OCI-LY3 (cell line): ENCODE measurements at regions not wholly inside any gene's neighbourhood (a gene's known extent, or its start where the extent isn't known, plus 50 kb on each side); places are given as distances from the start of the nearest gene placed in this dataset.

ENCODE experiments used
- H2AFZ ChIP-seq: fragments of 200-600, 300-600 bp; shearing (Covaris generic); 2 replicates; pipeline ENCODE4 v1.6.0; 2014; ENCODE audit warnings: antibody characterized with exemption, low read depth, low read length
- H3K27ac ChIP-seq: fragments of 200-600, 300-600 bp; sonication (generic); 2 replicates; pipeline ENCODE4 v1.5.1; 2014; ENCODE audit warnings: mild to moderate bottlenecking, low read length, moderate library complexity, mixed read lengths
- H3K27me3 ChIP-seq: fragments of 200-600, 300-600 bp; sonication (generic); 2 replicates; pipeline ENCODE4 v1.6.1; 2014; ENCODE audit warnings: low read depth, low read length, mixed read lengths
- H3K36me3 ChIP-seq: fragments of 200-600, 300-600 bp; sonication (generic); replicated peaks from 2 replicates; pipeline ENCODE3; 2014; ENCODE audit warnings: low read depth, low read length, mixed read lengths
- H3K4me1 ChIP-seq: fragments of 300-600, 200-600 bp; sonication (generic); 2 replicates; pipeline ENCODE4 v1.6.1; 2014; ENCODE audit warnings: low read length, mixed read lengths
- H3K4me2 ChIP-seq: fragments of 200-600, 300-600 bp; sonication (generic); 2 replicates; pipeline ENCODE4 v1.6.1; 2014; ENCODE audit warnings: low read length, mixed read lengths
- H3K4me3 ChIP-seq: fragments of 300-600, 200-600 bp; sonication (generic); 2 replicates; pipeline ENCODE4 v1.5.1; 2014; ENCODE audit warnings: antibody characterized with exemption, mild to moderate bottlenecking, low read length, moderate library complexity
- H3K79me2 ChIP-seq: fragments of 300-600, 200-600 bp; shearing (Covaris generic); 2 replicates; pipeline ENCODE4 v1.6.1; 2014; ENCODE audit warnings: mild to moderate bottlenecking, low read length, mixed read lengths
- H3K9ac ChIP-seq: fragments of 300-600, 200-600 bp; shearing (Covaris generic); 2 replicates; pipeline ENCODE4 v1.6.0; 2014; ENCODE audit warnings: mild to moderate bottlenecking, low read length, moderate library complexity
- H3K9me3 ChIP-seq: fragments of 200-600, 300-600 bp; shearing (Covaris generic); 2 replicates; pipeline ENCODE4 v1.6.1; 2014; ENCODE audit warnings: low read length, mixed read lengths; ENCODE audit not compliant: insufficient read depth
- H4K20me1 ChIP-seq: fragments of 200-600, 300-600 bp; sonication (generic); 2 replicates; pipeline ENCODE4 v1.6.1; 2016; ENCODE audit warnings: low read length, mixed read lengths; ENCODE audit not compliant: insufficient read depth
- EZH2phosphoT487 ChIP-seq: fragments of 200-600 bp; shearing (Covaris generic); IDR thresholded peaks from 2 replicates; pipeline ENCODE4 v1.6.1; 2018; ENCODE audit warnings: antibody characterized with exemption, mixed run types, low read depth
- TF ChIP-seq, protein P1 (sequence below): fragments of 200-600, 300-600 bp; sonication (generic); IDR thresholded peaks from 2 replicates; pipeline ENCODE4 v1.5.1; 2014; ENCODE audit warnings: antibody characterized with exemption, low read length, low read depth

DNA sequence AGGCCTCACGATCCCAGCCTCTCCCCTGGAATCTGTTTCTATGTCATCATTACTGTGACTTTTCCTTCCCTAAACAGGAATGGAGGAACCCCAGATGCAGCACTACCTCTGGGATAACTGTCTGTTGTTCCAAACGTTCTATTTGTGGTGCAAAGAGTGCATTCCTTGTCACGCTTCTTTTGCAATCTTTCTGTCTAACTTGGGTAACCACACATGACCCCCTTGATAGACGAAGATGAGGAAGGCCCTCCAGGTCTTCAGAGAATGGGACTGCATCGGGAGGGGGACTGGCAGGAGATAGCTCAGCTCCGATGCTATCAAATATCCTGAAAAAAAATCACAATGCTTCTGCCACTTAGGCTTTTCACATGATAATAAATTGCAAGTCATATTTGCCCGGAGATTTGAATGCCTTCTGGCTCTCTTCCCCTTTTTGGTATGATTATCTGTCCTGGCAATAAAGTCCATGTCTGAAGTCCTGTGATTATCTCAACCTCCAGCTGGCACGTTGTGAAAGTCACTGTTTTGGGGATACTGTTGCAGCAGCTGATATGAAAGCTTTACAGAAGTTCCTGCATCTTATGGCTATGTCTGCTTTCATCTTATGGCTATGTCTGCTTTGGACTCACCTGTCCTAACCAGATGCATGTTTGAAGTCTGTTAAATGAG, 148.7 kb upstream of the LMO4 start:
- no peaks in the 10 kb centered on the region for H3K27me3 ChIP-seq
- peak overlapping the region; percentile 57 for H3K4me2 ChIP-seq

DNA sequence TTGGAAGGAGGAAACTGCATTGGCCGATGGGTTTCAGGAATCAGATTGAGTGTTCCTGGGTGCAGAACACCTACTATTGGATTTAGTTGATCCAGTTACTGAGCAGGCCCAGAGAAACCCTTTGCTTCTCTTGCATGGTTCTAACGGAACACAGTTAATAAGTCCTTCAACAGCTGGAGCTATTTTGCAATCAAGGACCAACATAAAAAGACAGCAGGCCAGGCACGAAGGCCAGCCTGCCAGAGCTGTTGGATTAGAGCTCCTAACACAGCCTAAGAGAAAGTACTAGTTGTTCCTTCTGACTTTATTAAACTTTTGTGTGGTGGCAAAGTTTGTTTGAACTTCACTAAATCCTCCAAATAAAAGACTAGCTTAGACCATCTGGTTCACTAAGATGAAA, 148.0 kb upstream of the LMO4 start:
- H3K4me3 ChIP-seq: no peak overlapping the region

More for the DNA sequence above, 148.7 kb upstream of the LMO4 start:
- Histone ChIP-seq H3K9me3 (0 out of 2 replicates have a peak, but pooled peaks cover 6% of the 10 kb centered on the region), H3K36me3 (no peaks in the 10 kb centered on the region), H3K4me1 (peaks cover 31% of the 10 kb centered on the region), H2AFZ (no peak overlapping the region), H3K4me3 (0 out of 2 replicates have a peak overlapping the region, but pooled peaks have one; percentile 5), H3K9ac (no peak overlapping the region), H4K20me1 (no peaks in the 10 kb centered on the region), H3K27ac (no peak overlapping the region), H3K79me2 (no peaks in the 10 kb centered on the region)
- TF ChIP-seq EZH2phosphoT487: no peak
- TF ChIP-seq, protein P1, sequence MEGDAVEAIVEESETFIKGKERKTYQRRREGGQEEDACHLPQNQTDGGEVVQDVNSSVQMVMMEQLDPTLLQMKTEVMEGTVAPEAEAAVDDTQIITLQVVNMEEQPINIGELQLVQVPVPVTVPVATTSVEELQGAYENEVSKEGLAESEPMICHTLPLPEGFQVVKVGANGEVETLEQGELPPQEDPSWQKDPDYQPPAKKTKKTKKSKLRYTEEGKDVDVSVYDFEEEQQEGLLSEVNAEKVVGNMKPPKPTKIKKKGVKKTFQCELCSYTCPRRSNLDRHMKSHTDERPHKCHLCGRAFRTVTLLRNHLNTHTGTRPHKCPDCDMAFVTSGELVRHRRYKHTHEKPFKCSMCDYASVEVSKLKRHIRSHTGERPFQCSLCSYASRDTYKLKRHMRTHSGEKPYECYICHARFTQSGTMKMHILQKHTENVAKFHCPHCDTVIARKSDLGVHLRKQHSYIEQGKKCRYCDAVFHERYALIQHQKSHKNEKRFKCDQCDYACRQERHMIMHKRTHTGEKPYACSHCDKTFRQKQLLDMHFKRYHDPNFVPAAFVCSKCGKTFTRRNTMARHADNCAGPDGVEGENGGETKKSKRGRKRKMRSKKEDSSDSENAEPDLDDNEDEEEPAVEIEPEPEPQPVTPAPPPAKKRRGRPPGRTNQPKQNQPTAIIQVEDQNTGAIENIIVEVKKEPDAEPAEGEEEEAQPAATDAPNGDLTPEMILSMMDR: no peak

DNA sequence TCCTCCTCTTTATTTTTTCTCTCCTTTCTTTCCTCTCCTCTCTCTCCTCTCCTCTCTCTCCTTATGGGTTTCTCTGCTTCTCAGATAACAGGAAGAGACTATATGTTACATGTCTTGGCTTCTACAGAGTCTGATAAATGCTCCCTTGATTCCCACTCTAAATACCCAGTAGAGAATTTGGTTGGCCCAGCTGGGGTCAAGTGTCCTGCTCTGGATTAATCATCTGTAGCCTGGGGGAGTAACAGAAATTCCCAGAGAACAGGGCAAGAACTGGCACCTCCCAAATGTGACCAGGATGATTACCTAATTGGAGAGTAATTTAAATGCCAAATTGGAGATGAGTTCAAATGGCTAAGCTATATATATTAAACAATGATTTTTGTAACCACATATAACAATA, 146.1 kb upstream of the LMO4 start:
- Histone ChIP-seq H3K9ac (no peak overlapping the region), H3K79me2 (no peaks in the 10 kb centered on the region), H2AFZ (no peak overlapping the region), H3K4me2 (no peak overlapping the region), H3K9me3 (no peaks in the 10 kb centered on the region), H3K4me1 (peaks cover 18% of the 10 kb centered on the region), H3K27me3 (no peaks in the 10 kb centered on the region), H4K20me1 (no peaks in the 10 kb centered on the region), H3K27ac (no peak overlapping the region), H3K4me3 (no peak overlapping the region), H3K36me3 (no peaks in the 10 kb centered on the region)
- TF ChIP-seq, protein P1: no peak
- no peak for TF ChIP-seq EZH2phosphoT487

More for the DNA sequence above, 148.0 kb upstream of the LMO4 start:
- Histone ChIP-seq H3K79me2 (no peaks in the 10 kb centered on the region), H3K27me3 (no peaks in the 10 kb centered on the region), H3K27ac (no peak overlapping the region), H3K4me1 (peaks cover 31% of the 10 kb centered on the region), H4K20me1 (no peaks in the 10 kb centered on the region), H2AFZ (no peak overlapping the region), H3K4me2 (peak overlapping the region; percentile 57), H3K36me3 (no peaks in the 10 kb centered on the region), H3K9me3 (0 out of 2 replicates have a peak, but pooled peaks cover 6% of the 10 kb centered on the region), H3K9ac (no peak overlapping the region)
- TF ChIP-seq EZH2phosphoT487: no peak
- TF ChIP-seq, protein P1: no peak

DNA sequence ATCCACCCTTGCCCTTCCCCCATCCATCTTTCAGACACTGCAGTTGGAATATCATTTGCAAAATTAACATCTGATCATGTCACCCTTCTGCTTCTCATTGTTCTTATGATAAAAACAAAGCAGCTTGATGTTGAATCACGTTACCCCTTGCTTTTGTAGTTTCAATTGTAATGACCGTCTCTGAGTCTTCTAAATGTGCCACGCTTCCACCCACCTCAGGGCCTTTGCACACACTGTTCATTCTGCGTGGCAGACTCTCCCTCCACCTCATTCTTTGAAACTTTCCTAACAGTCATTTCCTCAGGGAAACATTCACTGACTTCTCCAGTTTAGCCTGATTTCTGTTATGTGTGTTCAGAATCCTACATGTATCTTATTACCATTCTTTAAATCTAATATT, 143.6 kb upstream of the LMO4 start:
- Histone ChIP-seq H3K27me3 (no peaks in the 10 kb centered on the region), H3K4me3 (no peak overlapping the region), H3K27ac (no peak overlapping the region), H3K4me2 (no peak overlapping the region), H3K4me1 (peaks cover 10% of the 10 kb centered on the region), H2AFZ (no peak overlapping the region), H3K9me3 (no peaks in the 10 kb centered on the region), H3K79me2 (no peaks in the 10 kb centered on the region), H4K20me1 (no peaks in the 10 kb centered on the region), H3K36me3 (no peaks in the 10 kb centered on the region), H3K9ac (no peak overlapping the region)
- no peak for TF ChIP-seq EZH2phosphoT487
- TF ChIP-seq, protein P1: no peak
